ENCODE measurements at regions not wholly inside any gene's neighbourhood (a gene's known extent, or its start where the extent isn't known, plus 50 kb on each side); places are given as distances from the start of the nearest gene placed in this dataset.
"Not testable (repeated sequence)": the region's sequence is repeated elsewhere in the genome, so short reads cannot be mapped to it uniquely, and the experiment has no call there.

DNA sequence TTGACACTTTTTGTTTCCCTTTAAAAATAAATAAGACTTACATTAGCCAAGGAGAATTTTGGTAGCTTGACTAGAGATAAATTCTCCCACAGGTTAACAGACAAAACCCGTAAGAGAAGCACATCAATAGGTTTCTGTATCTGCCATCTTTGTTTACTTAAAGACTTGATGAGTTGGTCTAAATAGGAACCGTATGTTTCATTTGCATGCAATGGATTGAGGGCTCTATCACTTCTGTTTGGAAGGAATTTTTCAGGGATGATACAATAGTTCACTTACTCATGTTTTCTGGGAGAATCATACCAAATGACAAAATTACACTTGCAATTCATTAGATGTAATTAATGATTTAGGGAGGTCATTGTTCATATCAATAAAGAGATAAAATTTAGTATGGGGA lies 631.5 kb upstream of the NR2F2 start:
- no peak for DNase-seq (ENCODE audit: low spot score)

DNA sequence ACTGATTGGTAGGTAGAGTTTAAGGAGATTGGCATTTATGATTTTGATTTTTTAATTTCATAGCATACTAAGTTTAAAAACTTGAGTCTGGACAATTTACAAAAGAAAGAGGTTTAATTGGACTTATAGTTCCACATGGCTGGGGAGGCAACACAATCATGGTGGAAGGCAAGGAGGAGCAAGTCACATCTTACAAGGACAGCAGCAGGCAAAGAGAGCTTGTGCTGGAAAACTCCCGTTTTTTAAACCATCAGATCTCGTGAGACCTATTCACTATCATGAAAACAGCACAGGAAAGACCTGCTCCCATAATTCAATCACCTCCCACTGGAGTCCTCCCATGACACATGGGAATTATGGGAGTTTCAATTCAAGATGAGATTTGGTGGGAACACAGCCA lies 630.9 kb upstream of the NR2F2 start:
- no peak for DNase-seq (ENCODE audit: low spot score)

DNA sequence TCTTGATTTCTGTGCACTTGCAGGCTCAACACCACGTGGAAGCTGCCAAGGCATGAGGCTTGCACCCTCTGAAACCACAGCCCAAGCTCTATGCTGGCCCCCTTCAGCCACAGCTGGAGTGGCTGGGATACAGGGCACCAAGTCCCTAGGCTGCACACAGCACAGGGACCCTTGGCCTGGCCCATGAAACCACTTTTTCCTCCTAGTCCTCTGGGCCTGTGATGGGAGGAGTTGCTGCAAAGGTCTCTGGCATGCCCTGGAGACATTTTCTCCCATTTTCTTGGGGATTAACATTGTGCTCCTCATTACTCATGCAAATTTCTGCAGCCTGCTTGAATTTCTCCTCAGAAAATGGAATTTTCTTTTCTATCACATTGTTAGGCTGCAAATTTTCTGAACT lies 629.8 kb upstream of the NR2F2 start:
- not testable (repeated sequence) for DNase-seq (ENCODE audit: low spot score)

DNA sequence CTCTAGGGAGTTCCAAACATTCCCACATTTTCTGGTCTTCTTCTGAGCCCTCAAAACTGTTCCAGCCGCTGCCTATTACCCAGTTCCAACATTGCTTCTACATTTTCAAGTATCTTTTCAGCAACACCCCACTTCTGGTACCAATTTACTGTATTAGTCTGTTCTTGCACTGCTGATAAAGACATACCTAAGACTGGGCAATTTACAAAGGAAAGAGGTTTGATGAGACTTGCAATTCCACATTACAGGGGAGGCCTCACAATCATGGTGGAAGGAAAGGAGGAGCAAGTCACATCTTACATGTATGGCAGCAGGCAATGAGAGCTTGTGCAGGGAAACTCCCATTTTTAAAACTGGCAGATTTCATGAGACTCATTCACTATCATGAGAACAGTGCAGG lies 629.1 kb upstream of the NR2F2 start:
- no peak for DNase-seq (ENCODE audit: low spot score)

DNA sequence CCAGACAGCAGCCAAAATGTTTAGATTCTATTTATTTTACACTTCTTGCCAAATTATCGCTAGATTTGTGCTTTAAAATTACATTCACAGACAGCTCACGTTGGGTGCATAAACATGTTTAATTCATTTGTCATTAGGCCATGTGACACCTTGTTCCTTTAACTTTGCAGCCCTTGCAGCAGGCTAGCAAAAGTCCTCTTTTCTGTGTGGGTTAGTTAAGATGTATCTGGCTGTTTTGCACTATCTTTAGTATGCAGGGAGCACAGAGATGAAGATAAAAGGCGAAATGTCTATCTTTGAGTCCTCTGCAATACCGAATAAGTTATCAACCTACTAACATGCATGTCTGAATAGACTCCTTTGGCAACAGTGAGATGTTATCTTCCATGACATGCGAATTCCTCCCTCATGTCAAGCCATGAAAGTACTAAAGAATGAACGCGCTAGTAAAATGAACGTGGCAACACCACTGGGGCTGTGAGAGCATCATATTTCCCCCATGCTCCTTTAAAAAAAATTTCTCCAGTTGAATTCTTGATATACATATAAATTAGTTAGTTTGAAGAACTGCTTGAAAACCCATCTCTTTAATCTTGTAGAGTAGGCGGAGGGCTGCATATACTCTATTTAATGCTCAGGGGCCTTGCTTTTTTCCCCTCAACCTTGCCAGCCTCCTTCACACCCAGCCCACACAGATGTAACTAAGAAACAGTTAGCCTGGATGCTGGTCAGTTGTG lies 620.4 kb upstream of the NR2F2 start:
- DNase-seq (ENCODE audit: low spot score), result no peak

DNA sequence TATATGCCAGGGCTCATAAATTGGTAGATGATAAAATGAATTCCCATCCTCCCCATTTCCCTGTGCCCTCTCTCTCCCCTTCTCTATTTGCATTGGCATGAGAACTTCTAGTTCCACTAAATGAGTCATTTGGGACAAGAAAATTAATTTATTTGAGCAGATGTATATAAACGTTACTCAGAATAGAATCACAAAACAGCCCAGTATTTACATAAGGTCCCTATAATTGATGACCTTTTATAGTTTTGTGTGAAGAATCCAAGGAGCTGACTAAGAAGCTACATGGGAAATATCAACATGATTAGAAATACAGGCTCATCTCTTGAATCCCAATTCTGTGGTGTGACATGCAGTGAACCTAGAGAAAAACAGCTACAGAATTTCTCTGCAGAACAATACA lies 617.7 kb upstream of the NR2F2 start:
- DNase-seq (ENCODE audit: low spot score), result no peak

DNA sequence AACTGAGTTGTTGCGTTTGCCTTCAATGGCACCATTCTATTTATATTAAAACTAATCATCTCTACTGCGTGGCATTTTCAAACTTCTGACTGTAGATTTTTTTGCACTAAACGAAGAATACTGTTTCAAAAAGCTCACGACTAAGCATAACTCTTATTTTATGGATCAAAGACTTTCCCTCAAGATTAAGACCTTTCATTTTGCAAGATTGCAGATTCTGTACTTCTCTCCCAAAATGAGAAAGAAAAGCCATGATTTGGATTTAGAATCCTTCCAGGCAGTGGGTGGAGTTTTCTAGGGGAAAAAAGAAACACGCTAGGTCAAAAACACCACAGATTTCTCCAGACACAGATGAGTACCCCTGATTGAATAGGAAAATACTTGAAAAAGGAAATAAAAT lies 617.2 kb upstream of the NR2F2 start:
- DNase-seq (ENCODE audit: low spot score), result no peak

DNA sequence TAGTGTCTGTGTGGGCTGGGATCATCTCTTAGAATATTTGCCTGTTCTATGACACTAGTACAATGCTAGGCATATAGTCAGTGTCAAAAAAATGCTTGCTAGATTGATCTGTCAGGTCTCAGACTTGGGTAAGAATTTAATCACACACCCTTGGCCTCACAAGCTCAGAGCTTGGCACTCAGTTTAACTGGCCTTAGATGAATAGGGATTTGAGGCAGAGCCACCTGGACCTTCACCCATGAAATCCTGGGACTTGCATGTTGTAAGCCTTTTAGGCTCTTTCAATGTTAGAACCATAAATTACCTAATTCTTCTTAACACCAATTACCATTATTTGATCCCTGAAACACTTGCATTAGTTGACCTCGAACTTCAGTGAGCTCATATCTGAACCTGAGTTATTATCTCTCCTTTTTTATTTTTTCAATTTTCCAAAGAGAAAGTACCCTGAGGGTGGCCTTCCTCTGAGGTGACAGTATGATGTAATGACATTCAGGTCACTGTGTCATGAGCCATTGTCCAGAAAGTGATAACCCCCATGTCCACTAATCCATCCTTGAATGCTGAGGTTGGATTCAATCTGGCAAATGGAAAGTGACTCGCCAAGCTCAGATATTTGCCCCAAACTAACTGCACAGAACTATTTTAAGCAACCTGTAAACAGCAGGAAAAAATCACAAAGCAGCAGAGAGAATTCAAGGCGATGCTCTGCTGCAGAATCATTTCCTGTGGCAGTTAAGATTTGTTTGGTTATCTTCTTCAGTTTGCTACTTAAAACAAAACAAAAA lies 615.2 kb upstream of the NR2F2 start:
- no peak for DNase-seq (ENCODE audit: low spot score)

DNA sequence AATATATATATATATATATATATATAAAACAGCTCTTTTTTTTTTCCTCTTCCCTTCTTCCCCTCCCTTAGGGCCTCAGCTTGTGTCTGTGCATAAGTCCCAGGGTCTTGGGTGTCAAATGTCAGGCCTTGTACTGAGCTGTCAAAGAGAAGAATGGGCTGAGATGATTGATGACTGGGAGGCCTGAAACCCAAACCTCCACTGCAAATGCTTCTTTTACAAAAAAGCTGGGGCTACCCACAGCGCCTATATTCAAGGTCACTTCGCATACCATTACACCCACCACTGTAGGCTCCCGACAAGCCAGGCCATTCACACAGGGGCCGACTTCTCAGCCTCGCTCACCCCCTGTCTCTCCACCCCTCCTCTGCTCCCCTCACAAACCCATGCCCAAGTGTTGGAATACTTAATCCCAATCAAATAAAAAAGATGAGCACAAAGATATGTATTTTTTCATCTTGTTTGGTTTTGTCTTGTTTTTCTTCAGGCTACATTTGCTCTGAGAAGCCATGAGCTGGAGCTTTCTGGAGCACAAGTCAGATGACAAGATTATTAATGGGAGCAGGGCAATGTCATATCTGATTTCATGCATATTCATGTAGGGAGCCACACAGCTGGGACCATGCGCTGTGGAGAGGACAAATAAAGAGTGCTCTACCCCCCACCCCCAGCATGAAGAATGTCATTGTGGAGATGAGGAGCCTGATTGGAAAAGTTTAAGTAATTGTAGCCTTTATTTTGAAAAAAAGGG lies 614.4 kb upstream of the NR2F2 start:
- DNase-seq (ENCODE audit: low spot score), result no peak

DNA sequence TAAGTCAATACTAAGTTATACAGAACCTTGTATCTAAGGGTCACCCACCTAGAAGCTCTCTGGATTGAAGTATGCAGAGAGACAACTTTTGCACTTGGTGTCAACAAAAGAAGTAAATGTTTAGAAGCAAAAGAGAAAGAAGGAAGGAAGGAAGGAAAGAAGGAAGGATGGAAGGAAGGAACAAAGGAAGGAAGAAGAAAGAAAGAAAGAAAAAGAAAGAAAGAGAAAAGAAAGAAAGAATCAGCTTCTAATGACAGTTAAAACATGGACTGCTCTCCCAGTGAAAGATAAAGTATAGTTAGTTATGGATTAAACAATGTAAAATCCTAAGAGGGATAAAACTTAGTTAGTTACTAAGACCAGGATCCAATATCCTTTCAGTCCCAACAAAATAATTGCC lies 613.8 kb upstream of the NR2F2 start:
- no peak for DNase-seq (ENCODE audit: low spot score)

DNA sequence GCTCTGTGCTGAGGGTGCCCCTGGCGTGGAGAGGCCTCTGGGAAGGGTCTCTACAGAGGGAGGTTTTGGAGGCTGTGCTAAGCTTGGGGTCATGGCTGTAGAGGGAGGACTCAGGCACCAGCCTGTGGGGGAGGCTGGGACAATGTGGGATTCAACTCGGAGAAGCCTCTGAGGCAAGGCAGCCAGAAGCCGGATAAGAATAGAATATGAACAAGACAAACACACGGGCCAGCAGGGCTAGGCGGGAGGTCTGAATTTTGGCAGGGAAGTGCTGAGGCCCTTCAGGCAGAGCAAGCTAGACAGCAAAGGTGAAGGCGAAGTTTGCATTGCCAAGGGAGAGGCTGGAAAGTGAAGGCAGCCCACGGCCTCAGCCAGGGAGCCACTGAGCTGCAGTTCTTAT lies 612.1 kb upstream of the NR2F2 start:
- no peak for DNase-seq (ENCODE audit: low spot score)

DNA sequence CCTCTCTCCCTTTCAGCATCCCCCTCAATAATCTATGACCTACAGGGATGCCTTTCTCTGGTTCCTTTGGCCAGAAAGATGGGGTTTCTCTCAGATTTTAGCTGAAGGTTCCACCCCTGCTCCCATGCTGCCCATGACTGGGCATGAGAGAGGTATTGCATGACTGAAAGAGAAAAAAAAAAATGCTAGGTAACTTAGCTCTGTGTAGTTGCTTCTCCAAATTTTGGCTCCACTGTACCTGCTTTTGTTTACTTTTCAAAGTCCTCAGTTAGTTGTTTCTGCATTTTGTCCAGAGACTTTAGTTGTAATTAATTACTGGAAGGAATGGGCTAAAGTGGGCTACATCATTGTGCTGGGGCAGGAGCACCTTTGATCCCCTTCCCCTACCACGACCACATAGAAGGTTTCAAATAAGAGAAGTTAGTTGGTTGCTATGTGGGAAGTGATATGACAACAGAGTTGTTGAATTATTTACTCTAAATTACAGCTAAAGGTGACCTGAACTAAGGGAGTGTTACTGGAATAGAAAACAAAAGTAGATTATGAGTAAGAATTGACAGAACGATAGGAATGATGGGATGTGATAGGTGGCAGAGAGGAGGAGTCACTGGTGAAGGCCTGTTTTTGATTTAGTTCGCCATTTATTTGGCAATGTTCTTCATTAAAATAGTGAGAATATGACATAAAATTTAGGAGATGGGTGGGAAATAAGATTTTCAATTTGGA lies 605.4 kb upstream of the NR2F2 start:
- DNase-seq (ENCODE audit: low spot score), result no peak

DNA sequence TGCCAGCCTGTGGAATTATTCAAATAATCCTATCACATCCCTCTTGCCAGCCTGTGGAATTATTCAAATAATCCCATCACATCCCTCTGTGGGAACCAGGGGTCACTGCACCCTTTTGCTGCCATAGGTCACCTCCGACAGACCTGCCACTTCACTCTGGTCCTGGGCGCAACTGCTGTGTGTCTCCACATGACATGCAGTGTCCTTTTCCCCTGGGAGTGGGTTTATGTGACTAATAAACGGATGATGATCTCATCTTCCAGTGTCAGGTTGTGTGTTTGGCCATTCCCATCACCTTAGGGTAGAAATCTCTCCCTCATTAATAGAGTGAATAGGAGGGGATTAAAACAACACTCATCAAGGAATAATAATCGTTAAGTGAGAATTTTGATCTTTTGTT lies 603.6 kb upstream of the NR2F2 start:
- DNase-seq (ENCODE audit: low spot score), result no peak

DNA sequence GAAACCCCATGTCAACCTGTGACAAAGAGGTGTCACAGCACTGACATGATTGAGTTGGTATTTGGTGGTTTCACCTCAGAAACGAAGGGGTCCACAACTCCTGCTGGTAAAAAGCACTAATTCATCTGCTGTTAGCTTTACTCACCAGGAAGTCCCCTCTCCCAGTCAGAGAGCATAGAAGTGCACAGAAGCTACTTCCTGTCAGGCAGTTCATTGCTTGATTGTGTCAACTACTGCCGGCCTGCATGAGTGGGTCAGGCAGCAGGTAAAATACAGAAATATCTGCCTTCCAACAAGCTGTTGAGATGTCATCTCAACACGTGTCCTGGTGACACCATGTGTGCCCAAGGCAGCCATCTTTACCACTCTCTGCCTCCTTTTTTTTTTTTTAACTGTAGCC lies 596.6 kb upstream of the NR2F2 start:
- DNase-seq (ENCODE audit: low spot score), result no peak

DNA sequence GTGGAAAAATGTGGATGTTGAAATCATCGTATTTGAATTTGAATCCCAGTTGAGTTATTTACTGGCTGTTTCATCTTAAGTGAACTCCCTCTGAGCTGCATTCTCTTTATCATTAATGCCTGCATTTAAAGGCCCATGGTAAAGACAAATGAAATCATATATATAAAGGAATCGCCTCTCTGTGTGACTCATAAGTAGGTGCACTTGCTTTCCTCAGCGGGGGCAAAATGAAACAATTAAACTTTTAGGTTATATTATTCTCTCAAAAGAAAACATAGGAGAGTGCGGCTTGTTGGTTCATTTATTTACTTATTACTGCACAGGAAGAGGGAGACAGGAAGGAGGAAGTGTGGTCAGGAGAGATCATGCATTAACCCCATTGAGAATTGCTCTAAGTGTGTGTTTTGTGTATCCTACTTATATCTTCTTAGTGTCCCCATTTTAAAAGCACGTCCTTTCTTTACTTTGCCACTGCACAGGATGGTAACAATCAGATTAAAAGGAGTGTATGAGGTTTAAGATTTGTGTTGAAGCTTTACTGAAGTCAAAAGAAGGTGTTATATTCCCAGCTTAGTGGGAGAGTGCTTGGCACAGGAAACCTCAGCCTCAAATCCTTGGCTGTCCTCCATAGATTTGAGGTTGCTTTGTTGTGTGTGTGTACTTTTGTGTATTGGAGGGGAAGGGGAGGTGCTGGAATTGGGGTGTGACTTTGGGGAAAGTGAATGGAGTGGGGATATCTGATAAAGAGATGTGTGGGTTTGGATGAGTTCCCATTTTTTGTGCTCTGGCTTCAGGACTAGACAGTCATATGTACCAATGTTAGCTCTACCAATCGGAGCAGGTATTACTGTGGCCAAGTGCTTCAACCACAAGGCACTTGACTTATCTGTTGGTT lies 595.8 kb upstream of the NR2F2 start:
- DNase-seq (ENCODE audit: low spot score), result no peak

DNA sequence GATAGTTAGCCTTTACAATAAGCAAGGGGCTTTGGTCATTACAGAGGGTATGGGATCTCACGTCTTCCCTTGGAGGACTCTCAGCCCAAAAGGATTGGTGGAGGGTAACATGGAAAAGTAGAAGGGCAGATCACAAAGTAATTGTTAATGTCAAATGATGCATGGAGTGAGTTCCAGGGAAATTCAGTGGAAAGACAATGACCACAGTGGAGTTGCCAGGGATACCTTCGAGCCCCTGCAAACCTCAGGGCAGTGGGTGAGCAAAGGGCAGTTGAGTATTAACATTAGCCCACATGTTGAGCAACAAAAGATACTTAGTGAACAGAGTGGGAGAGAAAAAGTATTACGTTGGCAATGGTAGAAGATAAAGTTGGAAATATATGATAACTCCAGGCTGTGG lies 593.4 kb upstream of the NR2F2 start:
- no peak for DNase-seq (ENCODE audit: low spot score)

DNA sequence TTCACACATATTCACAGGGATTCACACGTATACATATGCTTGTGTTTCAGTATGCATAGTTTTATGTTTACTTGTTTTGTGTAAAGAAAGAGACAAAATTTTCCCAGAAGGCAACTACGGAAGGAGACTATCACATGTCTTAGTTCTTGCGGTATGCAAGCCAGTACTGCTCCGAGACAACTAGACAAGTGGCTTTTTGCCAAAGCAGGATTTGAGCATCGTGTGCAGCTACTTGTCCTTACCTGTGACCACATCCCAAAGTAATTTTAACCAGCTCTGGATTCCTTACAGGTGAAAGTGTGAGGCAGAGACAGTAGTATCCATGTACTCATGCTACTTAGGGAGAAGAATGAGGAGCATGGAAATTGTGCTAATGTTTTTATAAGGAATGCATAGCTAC lies 591.4 kb upstream of the NR2F2 start:
- no peak for DNase-seq (ENCODE audit: low spot score)

DNA sequence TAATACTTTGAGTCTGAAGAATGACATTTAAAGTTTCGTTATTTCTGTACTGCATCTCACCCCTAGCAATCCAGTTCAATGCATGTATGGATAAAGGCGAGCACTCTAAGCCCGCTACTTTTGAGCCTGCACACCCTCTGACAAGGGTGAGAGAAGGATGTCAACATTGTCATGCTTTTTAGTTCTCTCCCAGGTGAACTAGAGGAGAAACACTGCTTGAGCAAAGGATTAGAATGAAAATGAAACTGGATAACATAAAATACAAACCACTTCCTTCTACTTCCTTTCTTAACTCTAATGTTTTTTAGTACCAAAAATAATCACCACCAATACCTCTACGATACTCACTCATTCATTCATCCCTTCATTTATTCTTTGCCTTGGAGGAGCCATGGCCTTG lies 588.7 kb upstream of the NR2F2 start:
- DNase-seq (ENCODE audit: low spot score), result no peak

DNA sequence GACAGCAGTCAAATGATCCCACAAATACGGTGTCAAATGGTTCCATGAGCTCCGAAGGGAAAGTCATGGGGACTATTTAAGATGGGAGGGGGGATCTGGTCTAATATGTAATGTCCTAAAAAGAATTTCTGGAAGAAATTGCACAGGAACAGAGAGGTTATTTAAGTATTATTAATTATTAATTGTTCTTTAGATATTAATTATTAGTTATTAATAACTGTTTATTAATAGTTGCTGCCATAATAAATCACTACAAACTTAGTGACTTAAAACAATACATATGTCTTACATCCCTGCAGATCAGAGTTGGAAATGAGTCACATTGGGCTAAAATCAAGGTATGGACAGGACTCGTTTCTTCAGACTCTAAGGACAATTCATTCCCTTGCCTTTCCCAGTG lies 588.2 kb upstream of the NR2F2 start:
- no peak for DNase-seq (ENCODE audit: low spot score)

DNA sequence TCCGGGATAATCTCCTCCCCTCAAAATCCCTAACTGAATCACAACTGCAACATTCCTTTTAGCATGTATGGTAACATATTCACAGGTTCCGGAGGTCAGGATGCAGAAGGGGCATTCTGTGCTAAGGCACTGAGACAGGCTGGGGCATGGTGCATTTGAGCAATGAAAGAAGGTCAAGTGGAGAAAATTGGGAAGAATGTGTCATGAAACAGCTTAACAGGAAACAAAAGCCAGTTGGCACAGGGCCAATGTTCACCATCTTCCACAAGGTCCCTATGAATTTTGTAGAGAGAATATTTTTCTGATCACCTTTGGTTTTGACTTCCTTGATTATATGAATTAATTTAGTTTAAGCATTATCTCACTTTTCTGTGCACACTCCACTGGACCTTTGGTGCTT lies 587.7 kb upstream of the NR2F2 start:
- no peak for DNase-seq (ENCODE audit: low spot score)

DNA sequence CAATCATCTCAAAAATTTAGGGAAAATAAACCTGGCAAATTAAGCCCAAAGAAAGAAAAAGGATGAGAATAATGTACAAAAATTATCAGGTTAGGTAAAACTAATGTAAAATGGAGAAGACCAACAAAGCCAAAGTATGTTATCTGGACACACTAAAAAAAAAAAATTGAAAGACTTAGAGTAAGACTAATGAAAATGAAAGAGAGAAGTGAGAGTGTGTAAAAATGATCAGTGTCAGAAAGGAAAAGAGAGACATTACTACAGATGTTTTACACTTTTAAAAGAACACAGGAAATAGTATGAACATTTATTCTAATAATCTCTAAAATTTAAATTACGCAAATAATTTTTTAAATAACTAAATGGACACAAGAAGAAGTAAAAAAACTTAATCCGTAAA lies 573.3 kb upstream of the NR2F2 start:
- no peak for DNase-seq (ENCODE audit: low spot score)
